Stimulated activated naive CD8-positive, alpha-beta T cell treated with anti-CD3 and anti-CD28 coated beads, Interleukin-15, amount 100 ng/mL, for 72 hours (primary cell): ENCODE measurements at regions not wholly inside any gene's neighbourhood (a gene's known extent, or its start where the extent isn't known, plus 50 kb on each side); places are given as distances from the start of the nearest gene placed in this dataset.

Source experiments
- ATAC-seq: fragments of 150-1000 bp; cut with Tn5 transposase; 2 replicates; pipeline ENCODE4 v1.10.0; 2021; ENCODE audit warnings: mild to moderate bottlenecking, moderate library complexity
- DNase-seq, 2 donors: peaks; one replicate each; pipeline ENCODE4 v3.0.0; 2021 to 2022
- H3K27ac Mint-ChIP-seq, 2 donors: one replicate each; pipeline ENCODE4 v1.8.0; 2022; ENCODE audit warnings: mild to moderate bottlenecking in 2 of 2, mixed read lengths in 2 of 2, moderate library complexity in 2 of 2
- H3K27me3 Mint-ChIP-seq: one replicate; pipeline ENCODE4 v1.8.0; 2022; ENCODE audit warnings: mixed read lengths
- H3K4me1 Mint-ChIP-seq: one replicate; pipeline ENCODE4 v1.8.0; 2022; ENCODE audit warnings: mild to moderate bottlenecking, mixed read lengths
- H3K4me3 Mint-ChIP-seq, 2 donors: one replicate each; pipeline ENCODE4 v1.8.0; 2022; ENCODE audit warnings: mild to moderate bottlenecking in 2 of 2, mixed read lengths in 2 of 2, moderate library complexity in 1 of 2
- H3K9me3 Mint-ChIP-seq, 2 donors: one replicate each; pipeline ENCODE4 v1.8.0; 2022; ENCODE audit warnings: mixed read lengths in 2 of 2

GRCh38 chr5:124433170-124433569, 313.3 kb downstream of the ZNF608 start:
- ATAC-seq = no peak
- H3K4me1 Mint-ChIP-seq = no peaks in the 10 kb centered on the region

GRCh38 chr5:124421584-124421983, 324.9 kb downstream of the ZNF608 start:
- Mint-ChIP-seq H3K4me1 (no peaks in the 10 kb centered on the region), H3K27ac (no peak overlapping the region), H3K9me3 (peaks cover 15 to 41% of the 10 kb centered on the region in 2 donors), H3K27me3 (no peaks in the 10 kb centered on the region), H3K4me3 (no peak overlapping the region)
- ATAC-seq (no peak), DNase-seq (no peak)

More at GRCh38 chr5:124433170-124433569, 313.3 kb downstream of the ZNF608 start:
- no peak for DNase-seq
- Mint-ChIP-seq H3K27me3 (no peaks in the 10 kb centered on the region), H3K9me3 (peaks cover 17 to 43% of the 10 kb centered on the region in 2 donors), H3K27ac (no peak overlapping the region), H3K4me3 (no peak overlapping the region)

- H3K4me1 Mint-ChIP-seq = no peaks in the 10 kb centered on the region
- DNase-seq (no peak), ATAC-seq (no peak)
- H3K27me3 Mint-ChIP-seq = no peaks in the 10 kb centered on the region
- no peak overlapping the region for H3K4me3 Mint-ChIP-seq
- no peak overlapping the region for H3K27ac Mint-ChIP-seq
- peaks cover 15 to 38% of the 10 kb centered on the region in 2 donors for H3K9me3 Mint-ChIP-seq
Measured at GRCh38 chr5:124420952-124421351, 325.5 kb downstream of the ZNF608 start.

GRCh38 chr5:124419531-124419930, 326.9 kb downstream of the ZNF608 start:
- H3K4me1 Mint-ChIP-seq = no peaks in the 10 kb centered on the region
- no peaks in the 10 kb centered on the region for H3K27me3 Mint-ChIP-seq
- H3K27ac Mint-ChIP-seq = no peak overlapping the region

GRCh38 chr5:124418390-124418789, 328.0 kb downstream of the ZNF608 start:
- H3K27me3 Mint-ChIP-seq = no peaks in the 10 kb centered on the region
- no peak for DNase-seq
- H3K4me3 Mint-ChIP-seq = no peak overlapping the region
- no peaks in the 10 kb centered on the region for H3K4me1 Mint-ChIP-seq
- peaks cover 11 to 23% of the 10 kb centered on the region in 2 donors for H3K9me3 Mint-ChIP-seq
- ATAC-seq = no peak
- H3K27ac Mint-ChIP-seq = no peak overlapping the region

More at GRCh38 chr5:124419531-124419930, 326.9 kb downstream of the ZNF608 start:
- DNase-seq (no peak), ATAC-seq (no peak)
- H3K4me3 Mint-ChIP-seq = no peak overlapping the region
- peaks cover 15 to 27% of the 10 kb centered on the region in 2 donors for H3K9me3 Mint-ChIP-seq

GRCh38 chr5:124417196-124417595, 329.2 kb downstream of the ZNF608 start:
- Mint-ChIP-seq H3K27me3 (no peaks in the 10 kb centered on the region), H3K9me3 (peaks cover 9 to 27% of the 10 kb centered on the region in 2 donors), H3K4me1 (no peaks in the 10 kb centered on the region), H3K27ac (no peak overlapping the region), H3K4me3 (no peak overlapping the region)
- DNase-seq = no peak
- no peak for ATAC-seq

GRCh38 chr5:124416627-124417026, 329.8 kb downstream of the ZNF608 start:
- DNase-seq (no peak), ATAC-seq (no peak)
- Mint-ChIP-seq H3K27ac (no peak overlapping the region), H3K4me1 (no peaks in the 10 kb centered on the region), H3K9me3 (peaks cover 4 to 21% of the 10 kb centered on the region in 2 donors), H3K27me3 (no peaks in the 10 kb centered on the region), H3K4me3 (no peak overlapping the region)

GRCh38 chr5:124414973-124415372, 331.5 kb downstream of the ZNF608 start:
- Mint-ChIP-seq H3K27ac (no peak overlapping the region), H3K4me3 (no peak overlapping the region), H3K9me3 (peaks cover 1 to 9% of the 10 kb centered on the region in 2 donors), H3K27me3 (no peaks in the 10 kb centered on the region), H3K4me1 (no peaks in the 10 kb centered on the region)
- no peak for ATAC-seq
- DNase-seq = no peak

- Mint-ChIP-seq H3K9me3 (peaks cover 0 to 7% of the 10 kb centered on the region in 2 donors), H3K27ac (no peak overlapping the region), H3K27me3 (no peaks in the 10 kb centered on the region), H3K4me1 (no peaks in the 10 kb centered on the region), H3K4me3 (no peak overlapping the region)
- DNase-seq = no peak
- ATAC-seq = no peak
Measured at GRCh38 chr5:124410539-124411488, 335.6 kb downstream of the ZNF608 start.

GRCh38 chr5:124408738-124409453, 337.5 kb downstream of the ZNF608 start:
- Mint-ChIP-seq H3K27ac (no peak overlapping the region), H3K4me3 (no peak overlapping the region), H3K9me3 (peaks cover 0 to 7% of the 10 kb centered on the region in 2 donors), H3K4me1 (no peaks in the 10 kb centered on the region), H3K27me3 (no peaks in the 10 kb centered on the region)
- ATAC-seq (no peak), DNase-seq (no peak)

GRCh38 chr5:124404796-124405195, 341.6 kb downstream of the ZNF608 start:
- H3K27ac Mint-ChIP-seq = no peak overlapping the region
- no peak overlapping the region for H3K4me3 Mint-ChIP-seq
- H3K9me3 Mint-ChIP-seq = no peaks in the 10 kb centered on the region
- no peak for ATAC-seq
- no peaks in the 10 kb centered on the region for H3K27me3 Mint-ChIP-seq
- no peak for DNase-seq
- no peaks in the 10 kb centered on the region for H3K4me1 Mint-ChIP-seq

- H3K27ac Mint-ChIP-seq = no peak overlapping the region
- DNase-seq (no peak), ATAC-seq (no peak)
- no peaks in the 10 kb centered on the region for H3K9me3 Mint-ChIP-seq
- H3K4me3 Mint-ChIP-seq = no peak overlapping the region
- no peaks in the 10 kb centered on the region for H3K4me1 Mint-ChIP-seq
- H3K27me3 Mint-ChIP-seq = no peaks in the 10 kb centered on the region
Measured at GRCh38 chr5:124403281-124403680, 343.2 kb downstream of the ZNF608 start.

GRCh38 chr5:124402144-124402581, 344.3 kb downstream of the ZNF608 start:
- Mint-ChIP-seq H3K4me1 (no peaks in the 10 kb centered on the region), H3K27ac (no peak overlapping the region), H3K27me3 (no peaks in the 10 kb centered on the region), H3K9me3 (no peaks in the 10 kb centered on the region), H3K4me3 (no peak overlapping the region)
- no peak for DNase-seq
- no peak for ATAC-seq

- DNase-seq (no peak), ATAC-seq (no peak)
- H3K9me3 Mint-ChIP-seq = no peaks in the 10 kb centered on the region
- H3K27ac Mint-ChIP-seq = no peak overlapping the region
- no peaks in the 10 kb centered on the region for H3K4me1 Mint-ChIP-seq
- no peaks in the 10 kb centered on the region for H3K27me3 Mint-ChIP-seq
- no peak overlapping the region for H3K4me3 Mint-ChIP-seq
Measured at GRCh38 chr5:124401476-124402143, 344.8 kb downstream of the ZNF608 start.

GRCh38 chr5:124399426-124399961, 346.9 kb downstream of the ZNF608 start:
- DNase-seq (no peak), ATAC-seq (no peak)
- H3K4me3 Mint-ChIP-seq = no peak overlapping the region
- H3K9me3 Mint-ChIP-seq = no peaks in the 10 kb centered on the region
- H3K27me3 Mint-ChIP-seq = no peaks in the 10 kb centered on the region
- no peak overlapping the region for H3K27ac Mint-ChIP-seq
- no peaks in the 10 kb centered on the region for H3K4me1 Mint-ChIP-seq
